ENCODE measurements at regions not wholly inside any gene's neighbourhood (a gene's known extent, or its start where the extent isn't known, plus 50 kb on each side); places are given as distances from the start of the nearest gene placed in this dataset.

DNA sequence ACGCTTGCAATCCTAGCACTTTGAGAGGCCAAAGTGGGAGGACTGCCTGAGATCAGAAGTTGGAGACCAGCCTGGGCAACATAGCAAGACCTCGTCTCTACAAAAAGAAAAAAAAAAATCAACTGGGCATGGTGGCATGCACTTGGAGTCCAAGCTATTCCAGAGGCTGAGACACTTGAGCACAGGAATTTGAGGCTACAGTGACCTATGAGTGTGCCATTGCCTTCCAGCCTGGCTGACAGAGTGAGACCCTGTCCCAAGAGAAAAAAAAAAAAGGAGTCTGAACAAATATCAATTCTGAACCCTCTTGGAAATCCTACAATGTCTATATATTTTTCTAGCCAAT lies 126.8 kb upstream of the NRP1 start:
- no peak for TF ChIP-seq POLR2A (IDR thresholded peaks at IDR 0.05; ENCODE audit: low read depth, low read length)
- TF ChIP-seq POU2F2 (IDR thresholded peaks at IDR 0.05; ENCODE audit: low read depth, low read length) = no peak
- TF ChIP-seq TAF1 (IDR thresholded peaks at IDR 0.05; ENCODE audit: low read depth, low read length) = no peak
- no peak for TF ChIP-seq POLR2AphosphoS5 (IDR thresholded peaks at IDR 0.05; ENCODE audit: low read depth, low read length)
- no peak for TF ChIP-seq PAX5 (IDR thresholded peaks at IDR 0.05; ENCODE audit: insufficient read depth, low read length, severe bottlenecking)

Measured in GM12891 (cell line).